DND-41 (cell line): ENCODE measurements at regions not wholly inside any gene's neighbourhood (a gene's known extent, or its start where the extent isn't known, plus 50 kb on each side); places are given as distances from the start of the nearest gene placed in this dataset.

ENCODE experiments used
- ATAC-seq: fragments of 200-7000 bp; cut with Tn5 transposase; 3 replicates; pipeline ENCODE4 v1.9.1; 2021; ENCODE audit warnings: low read depth; ENCODE audit not compliant: insufficient read depth
- DNase-seq: peaks from one replicate; pipeline ENCODE4 v3.0.0-alpha.2; 2020
- H2AFZ ChIP-seq: 2 replicates; pipeline ENCODE4 v1.6.0; 2012; ENCODE audit warnings: low read depth, low read length
- H3K27ac ChIP-seq: 2 replicates; pipeline ENCODE4 v1.5.1; 2012; ENCODE audit warnings: low read length, inconsistent platforms
- H3K27me3 ChIP-seq: fragments of 200-600 bp; sonication (generic); 2 replicates; pipeline ENCODE4 v1.6.0; 2012; ENCODE audit warnings: low read length, mild to moderate bottlenecking, inconsistent platforms; ENCODE audit not compliant: insufficient read depth, poor library complexity
- H3K36me3 ChIP-seq: 2 replicates; pipeline ENCODE4 v1.5.1; 2012; ENCODE audit warnings: low read length, inconsistent platforms; ENCODE audit not compliant: insufficient read depth
- H3K4me1 ChIP-seq: 2 replicates; pipeline ENCODE4 v1.5.1; 2012; ENCODE audit warnings: mild to moderate bottlenecking, low read length; ENCODE audit not compliant: insufficient read depth
- H3K4me2 ChIP-seq: 2 replicates; pipeline ENCODE4 v1.6.0; 2012; ENCODE audit warnings: mild to moderate bottlenecking, moderate library complexity, low read length, inconsistent platforms; ENCODE audit not compliant: insufficient read depth
- H3K4me3 ChIP-seq, 2 experiments: fragments of 200-600 bp in 1 of 2; shearing (Covaris generic) in 1 of 2; 2 replicates each; pipeline ENCODE4 v1.5.1; 2012 to 2016; ENCODE audit warnings: inconsistent platforms in 2 of 2, low read length in 2 of 2, mild to moderate bottlenecking in 2 of 2, low read depth in 1 of 2, moderate library complexity in 1 of 2
- H3K79me2 ChIP-seq: 2 replicates; pipeline ENCODE4 v1.6.0; 2012; ENCODE audit warnings: low read length, inconsistent platforms; ENCODE audit not compliant: insufficient read depth
- H3K9ac ChIP-seq: 2 replicates; pipeline ENCODE4 v1.6.0; 2012; ENCODE audit warnings: low read depth, mild to moderate bottlenecking, inconsistent platforms, low read length, moderate library complexity
- H3K9me3 ChIP-seq: 2 replicates; pipeline ENCODE4 v1.5.1; 2012; ENCODE audit warnings: low read length, moderate library complexity, mild to moderate bottlenecking, inconsistent platforms; ENCODE audit not compliant: insufficient read depth, severe bottlenecking
- H4K20me1 ChIP-seq: 2 replicates; pipeline ENCODE4 v1.6.0; 2012; ENCODE audit warnings: low read length; ENCODE audit not compliant: insufficient read depth
- EZH2 ChIP-seq: IDR thresholded peaks from 3 replicates; pipeline ENCODE4 v1.6.1; 2012; ENCODE audit warnings: borderline replicate concordance, low read depth, mild to moderate bottlenecking, moderate library complexity, low read length, inconsistent platforms; ENCODE audit not compliant: severe bottlenecking
- TF ChIP-seq, protein P1 (sequence below): IDR thresholded peaks from 2 replicates; pipeline ENCODE4 v1.5.1; 2012; ENCODE audit warnings: borderline replicate concordance, low read length, moderate library complexity, mild to moderate bottlenecking; ENCODE audit not compliant: poor library complexity, severe bottlenecking; ENCODE audit errors: extremely low read depth

DNA sequence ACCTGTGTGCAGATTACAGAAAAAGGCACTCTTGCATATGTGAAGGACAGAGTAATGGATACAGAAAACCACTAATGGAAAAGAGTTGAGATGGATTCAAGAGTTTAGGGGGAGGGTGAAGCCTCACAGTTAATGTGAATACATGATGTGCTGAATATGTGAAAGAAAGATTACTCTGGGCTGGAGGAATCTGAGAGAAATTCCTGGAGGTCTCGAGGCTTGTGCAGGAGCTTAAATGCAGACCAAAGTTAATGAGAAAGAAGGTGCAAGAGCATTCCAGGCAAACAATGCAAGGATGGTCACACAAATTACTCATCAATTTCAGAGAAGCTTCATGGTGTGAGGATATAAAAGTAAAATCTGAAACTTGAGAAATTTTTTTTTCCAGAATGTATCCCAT lies 768.8 kb downstream of the STPG2 start:
- Histone ChIP-seq H3K4me3 (no peak overlapping the region), H3K4me2 (no peak overlapping the region), H3K79me2 (no peaks in the 10 kb centered on the region), H3K36me3 (no peaks in the 10 kb centered on the region), H3K9ac (no peak overlapping the region), H3K4me1 (no peaks in the 10 kb centered on the region), H2AFZ (no peak overlapping the region), H4K20me1 (no peaks in the 10 kb centered on the region), H3K27me3 (no peaks in the 10 kb centered on the region), H3K9me3 (peaks cover 3% of the 10 kb centered on the region), H3K27ac (no peak overlapping the region)
- TF ChIP-seq EZH2: no peak
- TF ChIP-seq, protein P1, sequence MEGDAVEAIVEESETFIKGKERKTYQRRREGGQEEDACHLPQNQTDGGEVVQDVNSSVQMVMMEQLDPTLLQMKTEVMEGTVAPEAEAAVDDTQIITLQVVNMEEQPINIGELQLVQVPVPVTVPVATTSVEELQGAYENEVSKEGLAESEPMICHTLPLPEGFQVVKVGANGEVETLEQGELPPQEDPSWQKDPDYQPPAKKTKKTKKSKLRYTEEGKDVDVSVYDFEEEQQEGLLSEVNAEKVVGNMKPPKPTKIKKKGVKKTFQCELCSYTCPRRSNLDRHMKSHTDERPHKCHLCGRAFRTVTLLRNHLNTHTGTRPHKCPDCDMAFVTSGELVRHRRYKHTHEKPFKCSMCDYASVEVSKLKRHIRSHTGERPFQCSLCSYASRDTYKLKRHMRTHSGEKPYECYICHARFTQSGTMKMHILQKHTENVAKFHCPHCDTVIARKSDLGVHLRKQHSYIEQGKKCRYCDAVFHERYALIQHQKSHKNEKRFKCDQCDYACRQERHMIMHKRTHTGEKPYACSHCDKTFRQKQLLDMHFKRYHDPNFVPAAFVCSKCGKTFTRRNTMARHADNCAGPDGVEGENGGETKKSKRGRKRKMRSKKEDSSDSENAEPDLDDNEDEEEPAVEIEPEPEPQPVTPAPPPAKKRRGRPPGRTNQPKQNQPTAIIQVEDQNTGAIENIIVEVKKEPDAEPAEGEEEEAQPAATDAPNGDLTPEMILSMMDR: no peak
- DNase-seq (no peak), ATAC-seq (no peak)

DNA sequence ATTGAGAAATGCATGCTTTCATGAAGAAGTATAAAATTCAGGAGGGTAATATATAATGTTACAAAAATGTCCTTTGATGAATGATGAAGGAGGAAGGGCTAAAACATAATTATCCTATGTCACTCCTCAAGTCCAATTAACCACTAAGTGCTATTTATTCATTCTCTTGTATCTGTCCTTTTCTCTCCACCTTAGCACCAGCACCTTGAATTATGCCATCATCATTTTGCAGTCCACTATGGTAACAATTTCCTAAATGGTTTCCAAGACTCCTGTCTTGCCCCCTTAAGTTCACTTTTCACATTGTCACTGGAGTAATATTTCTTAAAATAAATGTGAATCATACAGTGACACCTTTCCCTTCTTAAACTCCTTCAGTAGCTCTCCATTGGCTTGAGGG lies 756.3 kb downstream of the STPG2 start:
- peaks cover 7% of the 10 kb centered on the region for H3K9me3 ChIP-seq
- H3K4me3 ChIP-seq: no peak overlapping the region
- no peaks in the 10 kb centered on the region for H3K79me2 ChIP-seq
- no peaks in the 10 kb centered on the region for H3K4me1 ChIP-seq
- no peak overlapping the region for H2AFZ ChIP-seq
- TF ChIP-seq, protein P1: no peak
- no peak for TF ChIP-seq EZH2
- no peaks in the 10 kb centered on the region for H4K20me1 ChIP-seq
- DNase-seq (no peak), ATAC-seq (no peak)
- H3K27me3 ChIP-seq: no peaks in the 10 kb centered on the region
- no peak overlapping the region for H3K27ac ChIP-seq
- no peak overlapping the region for H3K4me2 ChIP-seq
- H3K9ac ChIP-seq: no peak overlapping the region
- no peaks in the 10 kb centered on the region for H3K36me3 ChIP-seq

DNA sequence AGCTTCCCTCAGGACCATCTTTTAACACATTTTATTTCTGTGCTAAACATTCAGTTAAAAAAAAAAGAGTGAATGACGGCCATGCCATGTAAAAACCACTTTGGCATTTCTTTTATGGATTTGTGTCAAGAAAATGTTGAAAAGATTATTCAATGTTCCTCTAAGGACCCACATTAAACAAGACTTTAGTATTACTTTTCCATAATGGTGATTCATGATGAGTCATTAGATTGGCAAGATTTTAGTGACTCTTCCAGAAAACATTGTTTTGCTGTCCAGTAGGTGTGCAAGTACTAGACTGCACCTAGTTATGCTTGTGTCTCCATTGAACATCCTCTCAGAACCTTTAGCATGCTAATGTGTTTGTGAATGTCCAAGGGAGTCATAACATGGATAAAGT lies 748.6 kb downstream of the STPG2 start:
- Histone ChIP-seq H3K4me2 (no peak overlapping the region), H3K9me3 (peaks cover 1% of the 10 kb centered on the region), H2AFZ (no peak overlapping the region), H3K4me1 (no peaks in the 10 kb centered on the region), H3K36me3 (no peaks in the 10 kb centered on the region), H3K9ac (no peak overlapping the region), H3K4me3 (no peak overlapping the region), H3K27me3 (no peaks in the 10 kb centered on the region), H3K27ac (no peak overlapping the region), H4K20me1 (no peaks in the 10 kb centered on the region), H3K79me2 (no peaks in the 10 kb centered on the region)
- no peak for TF ChIP-seq EZH2
- TF ChIP-seq, protein P1: no peak
- DNase-seq (no peak), ATAC-seq (no peak)

DNA sequence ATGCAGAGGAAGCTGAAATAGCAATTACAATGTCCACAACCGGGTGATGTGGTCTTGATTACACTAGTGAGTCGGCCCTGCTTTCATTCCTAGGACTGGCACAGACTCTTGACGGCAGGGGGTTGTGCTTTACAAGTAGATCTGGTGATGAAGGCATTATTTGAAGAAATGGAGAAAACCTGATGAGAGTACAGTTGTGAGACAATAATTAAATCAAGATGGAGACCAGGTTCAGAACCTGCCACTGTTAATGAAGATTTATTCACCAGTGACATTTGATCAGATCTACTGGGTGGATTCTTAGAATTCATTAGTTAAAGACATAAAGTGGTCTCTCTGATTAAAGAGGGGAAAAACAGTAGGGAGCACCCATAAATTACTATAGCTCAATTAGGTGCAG lies 747.2 kb downstream of the STPG2 start:
- H3K27ac ChIP-seq: no peak overlapping the region
- H2AFZ ChIP-seq: no peak overlapping the region
- H4K20me1 ChIP-seq: no peaks in the 10 kb centered on the region
- no peaks in the 10 kb centered on the region for H3K27me3 ChIP-seq
- H3K9ac ChIP-seq: no peak overlapping the region
- DNase-seq (no peak), ATAC-seq (no peak)
- no peaks in the 10 kb centered on the region for H3K79me2 ChIP-seq
- H3K36me3 ChIP-seq: no peaks in the 10 kb centered on the region
- no peaks in the 10 kb centered on the region for H3K9me3 ChIP-seq
- no peaks in the 10 kb centered on the region for H3K4me1 ChIP-seq
- H3K4me3 ChIP-seq: no peak overlapping the region
- no peak for TF ChIP-seq EZH2
- TF ChIP-seq, protein P1: no peak
- H3K4me2 ChIP-seq: no peak overlapping the region
